Cerebellar cortex (tissue), 1 donor: ENCODE measurements at regions not wholly inside any gene's neighbourhood (a gene's known extent, or its start where the extent isn't known, plus 50 kb on each side); places are given as distances from the start of the nearest gene placed in this dataset.

ENCODE experiments used
- DNase-seq: peaks from one replicate; pipeline ENCODE4 v3.0.0-alpha.2; 2015; ENCODE audit warnings: low spot score

DNA sequence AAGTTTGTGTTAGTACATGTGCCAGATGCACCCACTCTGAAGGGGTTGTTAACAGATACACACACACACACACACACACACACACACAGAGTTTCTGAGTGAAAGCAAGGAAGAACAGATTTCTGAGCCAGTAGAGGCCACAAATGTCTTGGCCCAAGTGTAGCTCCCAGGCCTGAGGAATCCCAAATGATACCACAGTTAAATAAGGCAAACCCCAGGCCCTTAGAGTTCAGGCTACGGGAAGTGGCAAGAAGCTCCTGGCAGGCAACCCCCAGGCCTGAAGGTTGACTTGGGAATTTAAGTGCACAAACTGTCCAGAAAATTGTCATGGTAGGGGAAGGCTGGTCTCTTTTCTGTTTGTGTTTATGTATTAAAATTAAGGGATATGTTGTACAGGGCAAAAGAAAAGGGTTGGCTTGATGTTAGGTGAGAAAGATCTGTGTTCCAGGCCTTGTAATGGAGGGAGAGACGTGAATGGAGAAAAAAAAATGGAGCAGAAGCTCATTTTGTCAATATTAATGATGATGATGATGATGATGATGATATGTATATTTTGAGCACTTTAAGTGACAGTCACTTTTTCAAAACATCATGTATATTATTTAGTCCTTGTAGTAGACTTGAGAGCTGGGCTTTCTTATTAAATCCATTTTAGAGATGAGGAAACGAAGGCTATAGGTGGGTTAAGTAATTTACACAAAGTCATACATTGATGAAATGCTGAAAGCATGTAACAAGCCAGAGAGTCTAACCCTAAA is 317.0 kb upstream of the JAG1 start:
- no peak for DNase-seq

DNA sequence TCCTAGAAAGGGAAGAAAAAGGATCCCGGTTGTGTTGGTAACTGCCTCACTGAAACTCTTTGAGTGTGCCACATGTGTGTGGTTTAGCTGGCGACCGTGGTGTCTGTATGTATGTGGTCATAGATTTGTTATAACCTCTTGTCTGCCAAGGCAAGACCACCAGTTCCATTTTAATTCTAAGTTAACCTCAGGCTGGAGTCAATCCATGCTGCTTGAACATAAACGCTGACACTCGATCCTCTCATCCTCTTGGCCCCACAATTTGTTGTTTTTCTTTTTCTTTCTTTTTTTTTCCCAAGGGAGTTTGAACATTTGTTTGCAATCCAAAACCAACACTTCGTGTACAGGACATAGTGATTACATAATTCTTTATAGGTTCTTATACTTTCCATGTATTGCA is 318.9 kb upstream of the JAG1 start:
- DNase-seq: no peak

DNA sequence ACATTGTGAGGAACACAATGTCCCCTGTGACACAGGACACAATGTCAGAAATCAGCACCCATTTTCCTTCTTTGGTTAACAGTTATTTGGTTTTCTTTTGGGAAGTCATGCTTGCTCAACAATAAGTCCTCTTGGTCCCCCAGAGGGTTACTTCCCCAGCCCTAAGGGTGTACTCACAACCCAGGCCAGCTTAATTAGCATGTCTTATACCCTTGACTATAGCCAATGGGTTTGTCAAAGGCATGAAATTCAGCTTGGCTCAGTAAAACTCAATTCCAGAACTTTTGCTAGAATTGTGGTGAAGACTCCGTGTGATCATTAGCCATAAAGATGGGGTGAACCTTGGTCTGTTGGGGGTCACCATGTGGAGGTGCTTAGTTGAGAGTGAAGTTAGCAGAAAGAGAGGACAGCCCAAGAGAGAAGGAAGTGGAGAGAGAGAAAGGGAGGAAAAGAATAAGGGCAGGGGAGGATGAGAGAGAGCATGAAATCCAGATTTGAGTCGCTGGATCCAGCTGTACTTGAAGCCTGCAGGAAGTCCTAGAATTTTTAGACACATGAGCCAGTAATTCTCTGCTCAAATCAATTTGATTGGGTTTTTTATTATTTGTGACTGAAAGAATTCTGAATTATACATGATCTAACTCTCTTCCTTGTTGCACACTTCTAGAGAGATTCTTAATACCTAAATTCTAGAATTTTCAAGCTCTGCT is 321.3 kb upstream of the JAG1 start:
- DNase-seq: no peak

DNA sequence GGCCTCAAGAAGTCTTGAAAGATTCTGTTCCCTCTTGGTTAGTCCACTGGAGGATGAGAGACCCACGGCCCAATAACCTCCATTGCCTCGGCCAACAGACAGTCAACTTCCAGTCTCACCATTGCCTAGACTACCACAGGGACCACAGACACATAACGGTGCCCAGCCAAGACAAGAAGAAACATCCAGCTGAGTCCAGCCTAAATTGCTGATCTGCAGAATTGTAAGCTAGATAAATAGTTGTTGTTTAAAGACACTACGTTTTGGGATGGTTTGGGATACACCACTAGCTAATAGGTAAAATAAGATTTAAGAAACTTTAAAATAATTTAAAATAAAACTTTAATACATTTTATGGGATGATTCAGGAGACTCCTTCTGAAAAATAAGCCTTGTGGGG is 324.7 kb upstream of the JAG1 start:
- DNase-seq: no peak

DNA sequence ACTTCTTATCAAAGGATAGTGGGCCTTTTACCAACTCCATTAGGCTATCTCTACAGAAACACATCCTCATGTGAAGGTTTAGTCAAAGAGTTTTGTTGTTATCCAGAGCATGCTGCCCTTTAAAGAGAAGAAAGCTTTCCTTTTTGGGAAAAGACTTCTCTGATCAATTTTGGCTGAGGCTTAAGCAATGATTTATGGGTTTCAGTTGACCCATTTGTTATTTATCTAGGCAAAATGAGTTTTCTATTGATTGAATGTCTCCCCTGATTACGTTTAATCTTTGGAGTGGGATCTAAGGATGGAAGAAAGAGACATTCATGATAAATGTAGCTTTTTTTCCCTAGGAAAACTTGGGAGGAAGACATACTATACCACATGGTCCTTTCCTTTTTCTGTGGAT is 326.6 kb upstream of the JAG1 start:
- DNase-seq: no peak

DNA sequence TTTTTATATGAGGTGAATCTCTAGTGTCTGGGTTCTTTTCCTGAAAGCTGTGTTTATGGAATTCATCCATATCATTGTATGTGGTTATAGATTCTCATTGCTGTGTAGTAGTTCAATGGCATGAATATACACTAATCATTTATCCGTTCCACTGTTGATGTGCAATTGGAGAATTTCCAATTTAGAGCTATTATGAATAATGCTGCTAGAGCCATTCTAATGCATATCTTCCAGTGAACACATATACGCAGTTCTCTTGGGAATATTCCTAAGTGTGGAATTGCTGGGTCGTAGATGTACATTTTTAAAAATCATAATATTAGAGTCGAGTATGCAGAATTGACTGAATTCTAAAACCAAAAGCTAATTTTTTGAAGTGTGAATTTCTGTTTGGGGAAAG is 327.5 kb upstream of the JAG1 start:
- no peak for DNase-seq

DNA sequence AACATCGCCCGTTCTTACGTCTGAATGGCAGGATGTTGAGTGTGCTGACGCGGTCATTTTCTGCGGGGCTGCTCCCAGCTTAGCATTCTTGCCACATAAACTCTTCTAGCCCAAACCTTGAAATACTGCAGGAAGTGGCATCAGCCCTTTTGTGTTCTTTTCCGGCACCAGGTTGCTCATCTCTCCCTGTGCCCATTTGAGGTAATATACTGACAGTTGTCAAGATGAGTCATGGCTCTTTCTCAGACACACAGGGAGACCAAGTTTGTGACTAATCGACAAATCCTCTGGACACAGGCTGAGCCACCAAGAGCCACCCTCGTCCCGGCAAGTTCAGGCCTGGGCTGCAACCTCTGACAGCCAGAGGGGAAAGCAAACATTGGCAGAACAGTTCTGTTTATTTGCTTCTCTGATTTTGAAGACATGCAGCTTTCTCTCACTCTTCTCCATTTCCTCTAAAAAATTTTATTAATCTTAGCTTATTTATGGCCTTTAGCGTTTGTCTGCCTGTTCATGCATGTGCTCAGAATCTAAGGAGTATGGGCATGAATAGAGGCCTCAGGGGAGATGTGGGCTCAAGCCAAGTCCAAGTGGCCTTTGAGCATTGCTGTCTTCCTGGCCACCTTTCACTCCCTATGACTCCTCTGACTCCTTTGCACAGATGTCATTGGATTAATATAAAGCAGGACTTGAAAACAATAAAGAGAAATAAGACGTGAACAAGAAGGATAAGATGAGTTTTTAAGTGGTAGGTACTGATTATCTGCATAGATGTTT is 328.2 kb upstream of the JAG1 start:
- no peak for DNase-seq

DNA sequence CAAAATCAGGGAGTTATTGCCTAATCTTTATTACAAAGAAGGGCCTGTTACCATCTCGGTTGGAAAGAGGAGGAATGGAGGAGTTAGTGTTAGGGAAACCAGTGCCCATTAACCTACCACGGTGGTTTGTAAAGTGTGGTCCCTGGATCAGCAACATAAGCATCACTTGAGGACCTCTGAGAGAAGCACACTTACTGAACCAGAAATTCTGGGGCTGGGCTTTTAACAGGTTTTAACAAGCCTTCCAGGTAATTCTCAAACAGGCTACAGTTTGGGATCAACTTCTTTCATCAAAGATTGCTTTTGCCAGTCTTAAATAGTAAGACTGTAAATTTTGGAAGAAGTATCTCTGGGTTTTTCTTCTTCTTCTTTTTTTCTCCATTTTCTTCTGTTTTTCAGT is 329.5 kb upstream of the JAG1 start:
- no peak for DNase-seq

DNA sequence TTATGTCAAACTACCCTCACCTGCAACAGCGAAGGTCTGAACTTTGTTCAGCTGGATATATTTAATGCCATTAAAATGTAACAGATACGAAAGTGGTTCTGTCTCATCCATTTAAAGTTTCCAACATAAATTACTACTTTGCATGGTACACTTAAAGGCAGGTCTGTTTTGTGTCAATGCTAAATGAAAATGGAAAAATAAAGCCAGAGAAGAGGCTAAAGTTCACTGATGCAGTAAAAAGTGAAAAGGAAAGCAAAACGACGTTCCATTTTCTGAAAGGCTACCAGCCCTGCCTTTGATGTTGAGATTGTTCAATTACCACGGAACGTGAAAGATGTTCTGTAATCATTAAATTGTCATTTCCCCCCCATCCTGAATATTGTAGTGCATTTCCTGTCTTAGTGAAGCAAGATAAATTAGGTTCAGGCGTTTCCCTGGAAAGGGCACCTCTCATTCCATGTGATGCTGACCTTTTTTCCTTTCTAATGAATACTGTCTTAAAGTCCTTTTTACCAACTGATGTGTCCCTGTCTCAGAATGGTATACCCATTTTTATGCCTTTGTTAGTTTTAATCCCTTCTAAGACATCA is 334.7 kb upstream of the JAG1 start:
- DNase-seq: no peak

DNA sequence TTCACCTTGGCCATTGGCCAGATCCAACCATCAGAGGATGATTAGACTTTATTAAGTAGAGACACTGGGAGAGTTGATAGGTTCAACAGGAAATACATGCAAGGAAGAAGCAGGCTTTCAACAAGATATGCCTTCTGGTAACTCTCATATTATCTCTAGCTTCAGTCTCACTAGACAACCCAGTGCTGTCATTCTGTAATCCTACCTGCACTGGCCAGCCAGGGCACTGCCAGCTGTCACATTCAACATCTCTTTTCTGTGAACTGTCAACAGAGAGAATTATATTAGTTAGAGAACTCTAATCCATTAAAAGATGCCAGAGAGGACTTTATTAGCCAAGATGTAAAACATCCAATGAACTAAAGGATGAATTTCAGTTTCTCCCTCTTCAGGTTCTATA is 337.9 kb upstream of the JAG1 start:
- no peak for DNase-seq

DNA sequence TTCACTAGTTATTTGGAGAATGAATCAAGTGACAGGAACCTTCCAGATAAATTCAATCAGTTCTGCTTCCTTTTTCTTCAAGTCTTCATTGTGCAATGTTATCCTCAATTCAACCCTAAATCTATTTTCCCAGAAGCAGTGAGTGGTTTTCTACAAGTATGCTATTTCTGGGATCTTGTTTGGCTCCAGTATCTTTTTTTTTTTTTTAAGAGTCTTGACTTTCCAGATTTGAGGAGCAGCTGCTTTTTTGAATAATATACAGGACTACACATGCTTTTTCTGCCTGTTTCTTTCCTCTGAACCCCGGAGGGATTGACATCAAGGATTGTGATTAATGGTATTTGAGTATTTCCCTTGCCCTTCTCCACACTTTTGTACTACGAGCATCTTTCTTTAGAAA is 339.2 kb upstream of the JAG1 start:
- DNase-seq: no peak

DNA sequence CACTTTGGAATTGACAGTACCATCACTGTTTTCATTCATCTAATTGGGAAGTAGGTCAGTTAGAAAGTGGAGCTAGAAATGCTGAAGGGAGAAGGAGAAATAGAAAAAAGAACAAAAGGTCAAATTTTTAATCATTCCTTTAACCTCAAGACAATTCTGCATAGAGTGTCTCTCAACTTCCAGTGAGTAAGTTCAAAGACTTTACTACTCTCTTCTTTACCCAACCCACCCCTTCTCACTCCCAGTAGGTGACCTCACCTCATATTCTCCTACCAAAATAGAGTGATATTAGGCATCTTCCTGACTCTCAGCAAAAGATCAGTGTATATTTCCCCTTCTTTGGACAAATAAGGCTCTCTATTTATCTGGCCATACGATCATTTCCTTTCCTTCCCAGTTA is 340.0 kb upstream of the JAG1 start:
- no peak for DNase-seq

DNA sequence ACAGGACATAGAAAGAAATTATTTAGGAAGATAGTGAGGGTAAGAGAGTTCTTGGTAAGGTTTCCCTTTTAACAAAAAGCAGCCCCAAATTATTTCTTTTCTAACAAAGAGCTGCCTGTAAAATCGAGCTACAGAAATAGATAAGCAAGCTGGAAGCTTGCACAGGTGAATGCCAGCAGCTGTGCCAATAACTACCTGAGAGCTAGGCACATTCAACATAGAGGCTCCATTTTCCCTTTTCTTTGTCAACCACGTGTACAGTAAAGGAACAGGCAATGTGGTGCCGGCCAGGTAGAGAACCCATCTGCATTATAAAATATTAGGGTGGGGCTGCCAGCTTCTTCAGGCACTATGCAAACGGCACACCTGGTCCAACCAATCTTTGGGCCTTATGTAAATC is 341.6 kb upstream of the JAG1 start:
- no peak for DNase-seq

DNA sequence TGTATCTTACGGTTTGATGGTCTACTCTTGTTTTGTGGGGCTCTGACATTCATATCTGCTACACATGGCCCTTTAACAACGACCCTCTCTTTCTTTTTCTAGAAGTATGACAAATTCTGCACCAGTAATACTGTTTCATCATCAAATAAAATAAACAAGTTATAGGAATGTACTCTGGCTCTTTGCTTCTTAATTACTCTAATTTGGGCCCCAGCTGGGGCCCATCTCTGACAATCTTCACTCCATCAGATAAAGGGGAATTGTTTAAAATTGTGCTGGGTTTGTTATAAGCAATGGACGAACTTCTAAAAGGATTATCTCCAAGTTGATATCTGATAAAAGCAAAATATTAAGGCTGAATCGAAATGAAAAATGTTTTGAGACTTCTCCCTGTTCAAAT is 343.6 kb upstream of the JAG1 start:
- no peak for DNase-seq

DNA sequence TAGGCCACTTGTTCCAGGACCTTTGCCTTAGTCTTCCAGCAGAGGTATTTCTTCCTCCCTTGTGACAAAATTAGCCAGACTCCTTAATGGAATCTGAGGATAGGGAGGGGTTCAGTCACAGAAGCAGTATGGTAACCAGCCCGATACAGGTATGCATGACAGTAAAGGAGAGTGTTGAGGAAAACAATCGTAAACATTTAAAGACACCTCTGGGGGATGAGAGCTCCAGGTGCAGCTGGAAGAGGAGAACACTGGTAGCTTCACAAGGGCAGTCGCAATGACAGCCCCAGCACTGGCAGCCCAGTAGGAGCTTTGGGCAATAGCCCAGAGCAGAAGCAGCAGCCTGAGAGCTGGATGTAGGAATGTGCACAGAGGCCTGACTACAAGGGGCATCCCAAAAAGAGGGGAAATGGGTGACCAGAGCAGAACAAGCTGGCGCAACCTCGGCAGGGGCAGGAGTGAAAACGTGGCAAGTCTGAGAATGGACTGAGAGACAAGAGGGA is 344.9 kb upstream of the JAG1 start:
- DNase-seq: no peak

DNA sequence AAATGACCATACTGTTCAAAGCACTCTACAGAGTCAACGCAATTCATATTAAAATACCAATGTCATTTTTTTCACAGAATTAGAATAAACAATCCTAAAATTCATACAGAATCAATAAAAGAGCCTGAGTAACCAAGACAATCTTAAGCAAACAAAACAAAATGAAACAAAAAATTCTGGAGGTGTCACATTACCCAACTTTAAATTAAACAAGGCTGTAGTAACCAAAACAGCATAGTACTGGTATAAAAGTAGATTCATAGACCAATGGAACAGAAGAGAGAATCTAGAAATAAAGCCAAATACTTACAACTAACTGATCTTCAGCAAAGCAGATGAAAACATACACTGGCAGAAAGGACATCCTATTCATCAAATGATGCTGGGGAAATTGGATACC is 346.9 kb upstream of the JAG1 start:
- no peak for DNase-seq

DNA sequence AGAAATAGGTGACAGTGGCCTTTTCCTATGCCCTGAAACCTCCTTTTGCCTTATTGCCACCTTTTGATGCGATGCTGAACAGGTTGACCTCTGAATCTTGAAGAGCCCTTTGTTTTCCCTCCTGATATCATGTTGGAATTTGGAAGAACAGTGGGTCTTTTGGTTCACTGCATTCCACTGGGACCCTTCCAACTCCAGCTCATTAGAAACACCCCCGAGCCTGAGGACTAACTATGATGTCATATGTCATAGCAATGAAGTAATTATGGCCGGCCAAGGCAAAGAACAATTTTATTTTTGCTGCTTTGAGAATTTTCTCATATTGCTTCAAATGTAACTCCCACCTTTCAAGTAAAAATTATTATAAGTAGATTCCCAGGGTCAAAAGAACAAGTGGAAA is 353.4 kb upstream of the JAG1 start:
- no peak for DNase-seq

DNA sequence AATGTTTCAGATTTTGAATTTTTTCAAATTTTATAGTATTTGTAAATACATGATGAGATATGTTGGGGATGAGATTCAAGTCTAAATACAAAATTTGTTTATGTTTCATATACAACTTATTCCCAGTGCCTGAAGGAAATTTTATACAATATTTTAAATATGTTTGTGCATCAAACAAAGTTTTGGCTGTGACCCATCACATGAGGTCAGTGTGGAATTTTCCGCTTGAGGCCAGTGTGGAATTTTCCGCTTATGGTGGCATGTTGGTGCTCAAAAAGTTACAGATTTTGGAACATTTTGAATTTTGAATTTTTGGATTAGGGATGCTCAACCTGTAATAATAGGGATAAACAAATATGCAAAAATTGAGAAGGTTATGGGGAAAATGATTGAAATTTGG is 356.6 kb upstream of the JAG1 start:
- DNase-seq: no peak

DNA sequence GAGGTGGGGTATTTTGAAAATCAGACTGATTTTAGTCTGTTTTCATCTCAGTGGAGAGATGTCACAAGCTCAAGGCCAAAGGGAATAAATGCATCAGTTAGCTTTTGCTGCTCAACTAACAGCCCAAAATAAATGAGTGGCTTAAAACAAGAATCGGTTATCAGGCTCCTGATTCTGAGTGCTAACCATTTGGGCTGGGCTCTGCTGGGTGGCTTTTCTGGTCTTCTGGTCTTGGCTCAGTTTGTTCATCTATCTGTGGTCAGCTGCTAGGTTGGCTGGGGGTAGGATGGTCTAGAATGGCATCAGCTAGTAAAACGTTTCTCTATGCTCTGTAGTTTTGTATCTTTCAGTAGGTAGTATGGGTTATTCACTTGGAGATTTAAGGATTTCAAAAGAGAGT is 357.5 kb upstream of the JAG1 start:
- DNase-seq: no peak

DNA sequence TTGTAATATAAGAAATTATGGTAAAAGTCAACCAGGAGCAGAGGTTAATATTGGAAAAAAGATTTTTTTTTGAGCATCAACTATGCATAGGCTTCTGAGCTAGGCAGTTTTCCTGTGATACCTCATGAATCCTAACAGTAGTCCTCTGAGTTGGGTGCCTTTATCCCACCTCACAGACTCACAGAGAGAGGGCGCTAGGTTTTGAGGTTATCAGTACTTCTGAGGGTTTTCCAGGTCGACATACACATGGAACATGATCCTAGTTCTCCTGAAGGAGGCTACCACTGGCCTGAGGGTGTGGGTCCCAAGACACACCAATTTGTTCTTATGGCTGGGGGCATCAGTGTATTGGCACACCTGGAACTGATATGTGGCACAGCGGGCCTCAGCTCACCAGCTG is 358.8 kb upstream of the JAG1 start:
- no peak for DNase-seq

DNA sequence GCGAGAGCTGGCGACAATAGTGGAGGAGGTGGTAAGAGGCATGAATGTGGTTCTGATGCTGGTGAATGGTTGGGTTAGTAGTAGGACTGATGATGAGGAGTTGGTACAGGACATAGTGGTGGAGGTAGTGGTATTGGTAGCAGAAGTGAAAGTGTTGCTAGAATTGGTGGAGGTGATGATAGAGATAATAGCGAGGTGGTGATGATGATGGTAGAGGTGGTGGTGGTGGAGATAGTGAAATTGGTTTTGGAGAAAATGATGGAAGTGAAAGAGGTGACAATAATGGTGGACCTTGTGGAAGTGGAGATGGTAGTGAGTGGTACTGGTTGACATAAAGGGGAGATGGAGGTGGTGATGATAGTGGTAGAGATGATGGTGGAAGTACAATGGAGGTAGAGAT is 360.2 kb upstream of the JAG1 start:
- DNase-seq: no peak

DNA sequence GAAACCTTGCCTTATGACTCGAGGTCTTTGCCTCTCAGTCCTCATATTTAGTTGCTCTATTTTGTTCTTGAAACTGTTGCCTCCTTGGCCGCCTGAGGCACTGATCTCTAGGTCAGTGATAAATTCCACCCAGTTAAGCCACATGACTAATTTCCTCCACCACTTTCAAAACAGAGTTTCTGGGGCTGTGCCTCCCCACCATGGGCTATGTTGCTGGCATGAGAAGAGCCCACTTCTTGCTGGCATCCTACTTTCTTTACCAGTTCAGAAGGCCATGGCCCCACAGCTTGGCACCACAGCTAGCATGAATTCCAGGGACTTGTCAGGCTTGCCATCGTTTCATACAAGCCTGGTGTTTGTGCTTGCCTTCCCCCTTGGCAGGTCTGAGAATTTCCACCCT is 361.4 kb upstream of the JAG1 start:
- DNase-seq: no peak

DNA sequence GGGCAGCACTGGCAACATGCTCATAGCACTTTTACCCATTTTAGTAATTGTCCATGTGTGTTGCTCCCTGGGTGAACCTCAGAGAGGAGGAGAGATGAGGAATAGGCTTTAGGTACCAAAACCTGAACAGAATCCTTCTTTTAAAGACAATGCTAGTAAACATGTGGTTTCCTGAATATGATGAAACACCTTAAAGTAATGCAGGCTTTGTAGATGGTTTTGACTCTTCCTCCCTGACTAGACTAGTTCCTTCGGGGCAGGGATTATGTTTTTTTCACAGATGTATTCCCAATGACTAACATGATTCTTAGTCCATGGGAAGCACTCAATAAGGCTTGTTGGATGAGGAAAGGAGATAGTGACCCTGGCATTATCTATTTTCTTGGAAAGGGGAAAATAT is 367.6 kb upstream of the JAG1 start:
- no peak for DNase-seq
